HG03175 (cell line): ENCODE measurements at regions not wholly inside any gene's neighbourhood (a gene's known extent, or its start where the extent isn't known, plus 50 kb on each side); places are given as distances from the start of the nearest gene placed in this dataset.
"Not testable (repeated sequence)": the region's sequence is repeated elsewhere in the genome, so short reads cannot be mapped to it uniquely, and the experiment has no call there.

Experiments
- ATAC-seq: cut with Tn5 transposase; IDR thresholded peaks from one replicate; pipeline ENCODE4 v1.9.1; 2021; ENCODE audit warnings: mild to moderate bottlenecking, moderate library complexity; ENCODE audit not compliant: unreplicated experiment

DNA sequence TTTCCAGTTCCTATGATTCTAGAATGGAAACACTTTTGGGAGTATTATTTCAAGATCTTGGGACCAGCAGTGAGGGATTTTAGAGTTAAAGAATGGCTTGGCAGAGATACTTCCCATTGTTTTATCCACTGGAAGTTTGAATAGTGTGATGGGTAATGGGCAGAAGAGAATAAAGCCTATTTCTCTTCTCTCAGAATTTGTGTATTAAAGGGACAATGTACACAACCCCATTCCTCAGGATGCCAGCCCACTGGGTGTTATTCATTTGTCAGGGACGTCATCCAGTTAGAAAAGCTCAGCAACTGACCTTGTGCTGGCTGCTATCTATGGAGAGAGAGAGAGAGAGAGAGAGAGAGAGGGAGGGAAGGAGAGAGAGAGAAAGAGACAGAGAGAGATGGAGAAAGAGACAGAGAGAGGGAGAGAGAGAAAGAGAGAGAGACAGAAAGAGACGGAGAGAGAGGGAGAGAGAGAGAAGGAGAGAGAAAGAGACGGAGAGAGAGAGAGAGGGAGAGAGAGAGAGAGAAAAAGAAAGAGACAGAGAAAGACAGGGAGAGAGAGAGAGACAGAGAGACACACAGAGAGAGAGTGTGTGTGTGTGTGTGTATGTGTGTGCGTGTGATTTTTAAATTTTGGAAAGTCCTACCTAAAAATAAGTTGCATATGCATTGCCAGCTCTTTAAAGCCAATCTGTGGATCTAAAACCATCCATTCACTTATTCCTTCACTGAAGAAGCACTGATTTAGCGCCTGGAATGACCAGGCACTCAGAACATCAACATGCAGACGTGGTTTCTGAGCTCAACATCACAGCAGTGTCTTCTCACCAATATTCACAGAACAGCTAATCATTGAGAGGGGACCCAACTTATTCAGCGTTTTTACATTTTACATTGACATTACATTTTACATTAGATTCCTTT, 388.8 kb downstream of the THBS2 start:
- no peak for ATAC-seq

DNA sequence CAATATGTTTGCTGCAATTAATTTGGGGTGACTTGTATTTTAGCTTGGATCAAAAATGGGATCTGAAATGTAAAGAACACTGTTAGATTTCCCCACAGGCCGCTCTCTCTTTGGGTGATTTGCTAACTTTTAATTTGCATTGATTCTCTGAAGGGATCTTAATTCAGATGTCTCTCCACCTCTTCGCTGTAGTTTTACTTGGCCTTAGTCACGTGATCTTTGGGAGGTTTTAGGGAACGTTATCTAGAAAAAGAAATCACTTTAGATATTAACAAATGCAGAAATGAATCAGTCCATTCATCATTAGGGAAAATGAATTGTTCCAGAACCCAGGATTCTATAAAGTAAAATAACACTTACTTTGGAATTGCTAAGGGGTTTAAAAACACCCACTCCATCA, 390.2 kb downstream of the THBS2 start:
- ATAC-seq = no peak

DNA sequence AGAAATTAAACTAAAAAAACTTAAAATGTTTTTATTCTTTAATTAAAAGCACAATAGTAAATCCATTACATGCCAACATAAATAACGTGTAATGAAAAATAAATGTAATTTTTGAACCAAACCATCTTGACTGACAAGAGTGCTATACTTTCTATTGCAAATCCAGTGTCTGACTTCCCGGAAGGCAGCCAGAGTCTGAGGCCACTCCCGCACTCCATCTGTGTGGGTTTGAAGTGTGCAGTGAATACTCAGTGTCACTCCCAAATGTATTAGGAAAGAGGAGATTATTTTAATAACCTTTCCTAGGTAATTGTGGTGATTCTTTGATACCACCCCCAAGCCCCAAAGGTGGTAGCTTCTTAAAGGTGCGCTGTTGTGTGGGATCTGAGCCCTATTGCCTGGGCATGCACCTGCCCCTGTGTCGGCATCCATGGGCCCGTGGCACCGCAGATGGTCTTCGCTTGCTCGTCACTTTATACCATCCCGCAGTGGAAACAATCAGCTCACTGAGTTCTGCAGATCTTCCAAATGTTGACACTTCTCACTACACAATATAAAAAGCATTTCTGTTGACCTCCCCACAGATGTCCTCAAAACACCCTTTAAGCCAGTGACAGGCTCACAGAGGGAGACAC, 391.2 kb downstream of the THBS2 start:
- no peak for ATAC-seq

DNA sequence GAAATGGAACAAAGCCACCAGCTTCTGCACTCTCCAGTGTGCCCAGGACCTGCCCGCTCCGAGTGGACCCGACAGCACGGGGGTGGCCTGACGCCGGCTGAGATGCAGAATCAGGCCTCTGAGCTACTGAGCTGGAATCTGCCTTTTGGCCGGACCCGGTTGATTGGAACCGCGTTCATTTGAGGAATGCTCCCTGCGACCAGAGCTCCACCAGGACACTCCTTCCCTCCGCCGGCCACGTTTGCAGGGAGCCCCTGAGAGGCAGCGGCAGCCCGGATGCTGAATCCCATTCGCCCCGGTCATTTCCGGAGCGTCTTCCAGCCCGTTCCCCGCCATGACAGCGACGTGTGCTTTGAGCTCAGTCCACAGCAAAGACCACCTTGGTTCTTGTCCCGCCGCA, 392.7 kb downstream of the THBS2 start:
- ATAC-seq = no peak

DNA sequence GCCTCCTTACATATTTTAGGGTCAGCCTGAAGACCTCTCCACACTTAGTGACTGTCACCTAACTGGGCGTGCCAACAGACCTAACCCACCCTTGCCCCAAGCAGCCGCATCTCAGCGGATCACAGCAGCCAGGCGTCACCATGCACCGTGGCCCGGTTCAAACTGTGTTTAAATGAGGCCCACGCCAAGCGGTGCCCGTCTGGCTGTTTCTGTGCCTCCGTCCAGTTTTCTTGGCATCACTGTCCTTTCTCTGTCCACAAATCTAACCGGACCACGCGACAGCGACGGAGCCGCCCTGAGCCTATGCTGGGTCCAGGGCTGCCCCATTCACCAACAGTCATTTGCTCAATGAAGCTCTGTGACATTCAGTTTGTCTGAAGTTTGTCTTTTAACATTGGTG, 393.3 kb downstream of the THBS2 start:
- no peak for ATAC-seq

DNA sequence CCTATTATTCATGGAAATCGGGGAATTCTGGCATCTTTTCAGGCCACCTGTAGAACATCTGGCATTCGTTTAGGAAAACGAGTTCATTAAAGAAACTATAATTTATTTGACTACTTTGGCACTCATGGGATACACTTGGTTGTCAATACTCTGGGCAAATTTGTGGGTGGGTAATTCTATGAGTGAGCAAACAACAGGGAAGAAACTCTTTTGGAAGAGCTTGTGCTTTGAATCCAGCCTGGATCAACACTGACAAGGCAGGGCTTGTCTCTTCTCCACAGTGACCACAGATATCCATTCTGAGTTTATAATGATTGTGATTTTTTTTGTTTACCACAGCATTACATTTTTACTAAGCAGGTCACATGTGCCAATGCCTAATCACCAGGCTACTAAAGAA, 394.7 kb downstream of the THBS2 start:
- no peak for ATAC-seq

DNA sequence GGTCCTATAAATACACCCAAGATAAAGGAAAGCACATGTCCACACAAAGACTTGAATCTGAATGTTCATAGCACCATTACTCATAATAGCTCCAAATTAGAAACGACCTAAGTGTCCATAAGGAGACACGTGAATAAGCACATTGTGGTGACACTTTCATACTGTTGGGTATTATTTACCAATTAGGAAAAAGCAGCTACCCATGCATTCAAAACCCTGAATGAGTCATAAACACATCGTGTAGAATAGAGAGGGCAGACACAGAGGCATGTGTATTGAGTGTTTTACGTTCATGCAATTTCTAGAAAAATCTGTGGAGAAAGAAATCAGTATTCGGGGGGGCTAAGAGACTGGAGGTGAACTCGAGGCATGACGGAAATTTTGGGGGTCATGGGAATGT, 396.7 kb downstream of the THBS2 start:
- ATAC-seq = no peak

DNA sequence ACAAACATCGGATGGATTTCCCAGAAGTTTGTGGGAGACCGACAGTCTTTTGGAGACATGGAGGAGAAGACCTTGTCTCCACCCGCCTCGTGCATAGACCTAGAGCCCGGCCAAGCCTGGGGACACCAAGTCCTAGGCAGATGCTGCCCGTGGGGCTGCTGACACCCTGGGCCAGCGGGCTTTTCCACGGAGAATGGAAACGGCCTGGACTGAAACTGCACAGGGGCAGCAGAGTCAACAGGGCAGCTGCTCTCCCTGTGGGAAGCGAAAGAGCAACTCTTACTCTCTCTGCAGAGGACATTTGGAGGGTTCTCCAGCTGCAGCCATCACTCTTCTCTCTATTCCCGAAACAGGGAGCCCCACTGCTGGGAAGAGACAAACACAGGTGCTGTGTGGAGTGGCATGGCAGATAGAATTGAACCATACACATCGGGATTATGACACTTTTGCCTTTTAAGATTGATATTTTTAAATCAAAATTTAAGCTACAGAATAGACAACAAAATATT, 401.2 kb downstream of the THBS2 start:
- ATAC-seq = no peak

DNA sequence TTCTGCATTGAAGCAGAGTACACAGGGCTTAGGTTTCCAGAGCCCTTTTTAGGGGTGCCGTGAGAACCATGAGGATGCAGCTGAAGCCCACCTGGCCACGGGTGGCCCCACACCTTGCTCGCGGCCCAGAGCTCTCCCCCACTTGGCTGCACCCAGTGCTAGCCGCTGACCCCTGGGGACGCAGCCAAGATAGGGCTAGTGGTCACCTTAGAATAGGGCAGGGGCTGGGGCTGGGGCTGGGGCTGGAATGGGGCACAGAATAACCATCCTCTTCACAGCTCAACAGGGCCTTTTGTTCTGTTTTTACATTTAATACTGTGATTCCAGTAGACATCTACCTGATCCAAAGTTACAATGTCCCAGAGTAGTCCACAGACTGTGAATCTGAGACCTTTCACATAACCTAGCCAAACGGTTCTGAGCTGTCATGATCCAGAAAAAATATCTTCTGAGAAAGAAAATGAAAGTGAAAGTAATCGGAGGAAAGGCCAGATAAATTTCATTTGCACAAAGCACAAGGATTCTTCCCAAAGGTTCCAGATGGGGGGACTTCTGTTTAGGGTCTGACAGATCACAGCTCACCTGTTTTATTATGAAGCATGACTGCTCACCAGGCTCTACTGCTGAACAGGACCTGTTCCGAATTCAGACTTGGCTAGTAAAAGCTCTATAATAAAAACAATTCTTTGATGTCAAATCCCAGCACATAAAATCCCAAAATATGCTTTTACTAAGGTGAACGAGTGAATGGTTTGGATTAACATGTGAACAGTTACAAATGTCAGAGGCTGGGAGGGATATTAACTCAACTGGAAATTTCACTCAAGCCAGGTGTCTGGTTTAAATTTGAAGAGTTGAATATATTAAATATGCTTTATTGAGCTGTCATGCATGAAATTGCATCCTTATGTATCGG, 401.9 kb downstream of the THBS2 start:
- ATAC-seq = no peak

DNA sequence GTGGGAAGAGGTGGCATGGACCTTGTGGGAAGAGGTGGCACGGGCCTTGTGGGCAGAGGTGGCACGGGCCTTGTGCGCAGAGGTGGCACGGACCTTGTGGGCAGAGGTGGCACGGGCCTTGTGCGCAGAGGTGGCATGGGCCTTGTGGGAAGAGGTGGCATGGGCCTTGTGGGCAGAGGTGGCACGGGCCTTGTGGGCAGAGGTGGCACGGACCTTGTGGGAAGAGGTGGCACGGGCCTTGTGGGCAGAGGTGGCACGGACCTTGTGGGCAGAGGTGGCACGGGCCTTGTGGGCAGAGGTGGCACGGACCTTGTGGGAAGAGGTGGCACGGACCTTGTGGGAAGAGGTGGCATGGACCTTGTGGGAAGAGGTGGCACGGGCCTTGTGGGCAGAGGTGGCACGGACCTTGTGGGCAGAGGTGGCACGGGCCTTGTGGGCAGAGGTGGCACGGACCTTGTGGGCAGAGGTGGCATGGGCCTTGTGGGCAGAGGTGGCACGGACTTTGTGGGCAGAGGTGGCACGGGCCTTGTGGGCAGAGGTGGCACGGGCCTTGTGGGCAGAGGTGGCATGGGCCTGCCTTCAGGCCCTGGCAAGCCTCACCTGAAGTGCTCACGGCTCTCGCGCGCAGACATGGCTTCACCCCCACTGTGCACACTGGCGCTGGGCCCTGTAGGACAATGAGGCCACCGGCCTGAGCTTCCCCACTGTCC, 403.5 kb downstream of the THBS2 start:
- not testable (repeated sequence) for ATAC-seq

DNA sequence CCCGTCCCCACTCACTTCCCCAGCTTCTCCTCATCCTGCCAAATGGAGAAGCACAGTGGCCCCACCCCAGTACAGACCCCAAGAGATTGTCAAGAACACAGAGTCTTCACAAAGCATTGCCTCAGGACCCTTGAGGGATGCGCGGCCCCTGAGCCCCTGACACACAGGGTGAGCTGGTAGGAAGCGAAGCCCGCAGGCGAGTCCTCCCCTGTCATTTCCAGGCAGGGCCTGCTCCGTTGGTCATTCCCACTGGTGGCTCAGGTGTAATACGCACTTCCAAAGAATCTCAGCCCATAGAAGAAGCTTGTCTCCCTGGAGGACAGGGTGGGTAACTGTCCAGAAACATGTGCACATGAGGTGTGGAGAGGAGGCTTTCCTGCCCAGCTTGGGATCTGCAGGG, 404.2 kb downstream of the THBS2 start:
- no peak for ATAC-seq

DNA sequence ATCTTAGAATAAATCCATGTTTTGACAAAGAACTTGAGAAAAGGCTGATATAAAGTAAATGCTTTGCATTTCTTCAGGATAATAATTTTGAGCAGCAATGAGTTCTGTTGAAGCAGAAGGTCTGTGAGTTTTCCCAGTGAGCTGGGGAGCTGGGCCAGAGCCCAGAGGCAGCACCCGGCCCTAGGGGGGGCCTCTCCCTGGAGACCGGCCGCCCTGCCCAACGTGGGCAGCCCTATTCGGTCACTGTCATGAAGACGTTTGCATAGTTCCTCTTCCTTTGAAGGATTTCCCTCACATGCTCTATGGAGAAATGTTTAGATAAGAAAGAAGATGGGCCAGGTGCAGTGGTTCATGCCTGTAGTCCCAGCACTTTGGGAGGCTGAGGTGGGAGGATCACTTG, 404.8 kb downstream of the THBS2 start:
- no peak for ATAC-seq

DNA sequence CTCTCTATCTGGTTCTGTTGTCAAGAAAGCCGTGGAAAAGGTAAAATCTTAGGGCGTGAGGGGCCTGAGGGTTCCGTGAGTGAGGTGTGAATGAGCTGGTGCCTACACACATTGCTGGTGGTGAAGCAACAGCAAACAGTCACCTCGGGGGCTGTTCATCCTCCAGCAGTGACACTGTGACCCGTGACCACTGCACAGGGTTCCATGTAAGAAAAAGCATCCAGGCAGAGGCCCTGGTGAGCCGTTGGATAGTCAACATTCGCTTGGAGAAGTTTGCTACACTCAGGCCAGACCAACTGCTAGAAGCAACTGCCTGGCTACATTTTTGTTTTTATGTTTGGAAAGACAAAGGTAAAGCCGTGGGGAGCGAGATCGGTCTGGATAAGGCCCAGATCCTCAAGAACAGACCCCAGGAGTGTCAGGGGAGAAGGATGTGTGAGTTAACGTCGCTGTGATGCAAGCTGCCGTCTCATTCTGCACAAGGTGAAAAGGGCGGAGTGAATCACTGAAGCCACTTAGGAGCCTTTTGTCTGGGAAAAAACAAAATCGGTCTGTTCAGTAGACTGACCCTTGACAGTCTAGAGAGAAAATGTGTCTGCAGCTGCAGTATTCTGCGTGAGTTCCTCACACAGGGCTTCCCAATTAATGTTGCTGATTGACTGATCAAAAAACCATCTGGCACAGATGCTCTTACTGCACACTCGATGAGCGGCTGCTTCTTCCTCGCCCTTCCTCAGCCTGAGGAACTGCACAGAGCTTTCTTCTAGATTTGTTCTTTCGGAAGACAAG, 404.0 kb downstream of the SMOC2 start:
- no peak for ATAC-seq

DNA sequence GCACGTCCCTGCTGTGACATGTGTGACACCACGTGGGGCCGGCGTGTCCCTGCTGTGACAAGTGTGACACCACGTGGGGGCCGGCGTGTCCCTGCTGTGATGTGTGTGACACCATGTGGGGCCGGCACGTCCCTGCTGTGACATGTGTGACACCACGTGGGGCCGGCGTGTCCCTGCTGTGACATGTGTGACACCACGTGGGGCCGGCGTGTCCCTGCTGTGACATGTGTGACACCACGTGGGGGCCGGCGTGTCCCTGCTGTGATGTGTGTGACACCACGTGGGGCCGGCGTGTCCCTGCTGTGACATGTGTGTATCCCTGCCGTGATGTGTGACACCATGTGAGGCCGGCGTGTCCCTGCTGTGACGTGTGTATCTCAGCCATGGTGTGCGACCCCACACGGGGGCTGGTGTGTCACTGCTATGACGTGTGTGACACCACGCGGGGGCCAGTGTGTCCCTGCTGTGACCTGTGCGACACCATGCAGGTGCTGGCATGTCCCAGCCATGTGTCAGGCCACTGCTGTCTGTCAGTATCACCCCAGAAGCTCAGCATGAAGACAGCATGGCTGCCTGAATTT, 401.7 kb downstream of the SMOC2 start:
- not testable (repeated sequence) for ATAC-seq

DNA sequence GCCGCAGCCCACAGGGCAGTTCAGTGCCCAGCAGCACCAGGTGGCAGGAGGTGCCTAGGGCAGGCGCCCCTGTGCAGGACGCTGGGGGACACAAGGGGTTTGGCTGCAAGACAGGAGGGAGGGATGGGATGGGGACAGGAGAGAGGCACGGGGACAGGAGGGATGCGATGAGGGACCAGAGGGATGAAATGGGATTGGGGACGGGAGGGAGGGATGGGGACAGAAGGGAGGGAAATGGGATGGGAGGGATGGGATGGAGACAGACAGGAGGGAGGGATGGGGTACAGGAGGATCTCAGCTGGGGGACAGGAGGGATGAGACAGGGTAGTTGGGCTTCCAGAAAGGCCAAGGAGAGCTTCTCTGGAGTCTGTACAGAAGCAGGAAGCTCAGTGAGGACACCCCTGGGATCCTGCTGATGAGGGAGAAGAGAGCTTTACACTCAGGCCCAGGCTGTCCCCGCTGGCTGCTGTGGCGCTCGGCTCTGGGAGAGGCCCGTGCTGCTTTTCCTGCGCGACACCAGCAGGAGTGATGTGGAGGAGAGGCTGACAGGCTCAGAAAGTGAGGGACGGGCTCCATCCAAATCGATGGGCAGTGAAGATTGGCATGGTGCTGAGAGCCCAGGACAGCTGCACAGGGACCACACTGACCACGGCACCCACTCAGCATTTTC, 400.8 kb downstream of the SMOC2 start:
- no peak for ATAC-seq

DNA sequence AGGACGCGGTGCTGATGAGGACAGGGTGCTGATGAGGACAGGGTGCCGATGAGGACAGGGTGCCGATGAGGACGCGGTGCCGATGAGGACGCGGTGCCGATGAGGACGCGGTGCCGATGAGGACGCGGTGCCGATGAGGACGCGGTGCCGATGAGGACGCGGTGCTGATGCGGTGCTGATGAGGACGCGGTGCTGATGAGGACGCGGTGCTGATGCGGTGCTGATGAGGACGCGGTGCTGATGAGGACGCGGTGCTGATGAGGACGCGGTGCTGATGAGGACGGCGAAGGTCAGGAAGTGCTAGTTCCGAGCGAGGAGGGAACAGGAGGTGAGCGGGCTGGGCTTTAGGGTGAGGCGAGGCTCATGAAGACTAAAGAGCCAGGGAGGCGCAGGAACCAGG, 399.9 kb downstream of the SMOC2 start:
- ATAC-seq = not testable (repeated sequence)

DNA sequence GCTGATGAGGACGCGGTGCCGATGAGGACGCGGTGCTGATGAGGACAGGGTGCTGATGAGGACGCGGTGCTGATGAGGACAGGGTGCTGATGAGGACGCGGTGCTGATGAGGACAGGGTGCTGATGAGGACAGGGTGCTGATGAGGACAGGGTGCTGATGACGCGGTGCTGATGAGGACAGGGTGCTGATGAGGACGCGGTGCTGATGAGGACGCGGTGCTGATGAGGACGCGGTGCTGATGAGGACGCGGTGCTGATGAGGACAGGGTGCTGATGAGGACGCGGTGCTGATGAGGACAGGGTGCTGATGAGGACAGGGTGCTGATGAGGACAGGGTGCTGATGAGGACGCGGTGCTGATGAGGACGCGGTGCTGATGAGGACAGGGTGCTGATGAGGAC, 399.3 kb downstream of the SMOC2 start:
- ATAC-seq = not testable (repeated sequence)

DNA sequence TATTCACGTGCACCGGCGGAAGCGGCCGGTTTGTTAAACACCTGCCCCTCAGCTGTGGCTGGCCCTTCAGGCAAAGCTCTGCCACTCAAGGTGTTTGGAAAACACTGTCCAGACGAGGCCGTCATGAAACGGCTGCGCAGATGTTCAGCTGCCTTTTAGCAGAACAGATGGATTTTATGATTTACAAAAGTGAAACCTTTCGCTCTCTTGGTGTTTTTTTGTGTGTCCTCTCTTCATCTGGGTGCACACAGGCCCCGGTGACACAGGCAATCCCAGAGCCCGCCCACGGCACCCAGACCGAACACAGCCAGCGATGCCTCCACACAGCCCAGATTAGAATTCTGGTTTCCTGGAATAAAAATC, 397.0 kb downstream of the SMOC2 start:
- ATAC-seq = no peak
